Cardiac fibroblast (primary cell): ENCODE measurements at regions not wholly inside any gene's neighbourhood (a gene's known extent, or its start where the extent isn't known, plus 50 kb on each side); places are given as distances from the start of the nearest gene placed in this dataset.

Experiments used
- DNase-seq, 2 donors: peaks; one replicate each; pipeline versions ENCODE4 v3.0.0 to v3.0.0-alpha.2; 2010; ENCODE audit warnings: low read depth in 2 of 2
- H3K4me3 ChIP-seq, 2 donors: replicated peaks in 1 of 2; 1 replicate in 1 of 2; 2 replicates in 1 of 2; pipeline ENCODE4 v1.5.1; 2011; ENCODE audit warnings: low read depth in 2 of 2, low read length in 2 of 2, mild to moderate bottlenecking in 2 of 2, moderate library complexity in 1 of 2
- CTCF ChIP-seq: IDR thresholded peaks from one replicate; pipeline ENCODE4 v1.5.1; 2011; ENCODE audit warnings: low read depth, mild to moderate bottlenecking, low read length, inconsistent platforms

- TF ChIP-seq CTCF, result no peak
- DNase-seq, result no peak
Measured at GRCh38 chr5:2181149-2181548, 298.4 kb upstream of the IRX4 start.

GRCh38 chr5:2180456-2180855 lies 297.7 kb upstream of the IRX4 start:
- TF ChIP-seq CTCF, result no peak
- no peak for DNase-seq

More at GRCh38 chr5:2181149-2181548, 298.4 kb upstream of the IRX4 start:
- H3K4me3 ChIP-seq, result no peak overlapping the region

DNA sequence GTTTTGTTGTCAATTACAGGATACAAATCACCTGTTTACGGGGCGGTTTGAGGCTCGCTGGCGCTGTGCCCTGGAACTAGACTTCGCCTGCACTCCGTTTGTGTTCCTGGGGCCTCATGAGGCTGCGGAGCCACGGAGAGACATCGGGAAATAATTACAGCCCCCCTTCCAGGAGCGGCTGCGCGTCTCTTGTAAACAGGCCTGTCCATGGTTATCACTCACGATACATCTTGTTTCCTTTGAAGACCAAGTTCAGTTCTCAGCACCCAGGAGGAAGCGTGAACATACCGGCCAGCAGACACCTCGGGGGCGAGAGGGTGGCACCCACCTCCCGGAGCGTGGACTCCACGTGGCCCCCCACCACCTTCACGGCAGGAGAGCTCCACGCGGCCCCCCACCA lies 297.1 kb upstream of the IRX4 start:
- no peak for DNase-seq
- H3K4me3 ChIP-seq, result no peak overlapping the region
- no peak for TF ChIP-seq CTCF

More at GRCh38 chr5:2180456-2180855, 297.7 kb upstream of the IRX4 start:
- no peak overlapping the region for H3K4me3 ChIP-seq

GRCh38 chr5:2178528-2178927 lies 295.8 kb upstream of the IRX4 start:
- no peak overlapping the region for H3K4me3 ChIP-seq
- no peak for TF ChIP-seq CTCF
- DNase-seq, result no peak

DNA sequence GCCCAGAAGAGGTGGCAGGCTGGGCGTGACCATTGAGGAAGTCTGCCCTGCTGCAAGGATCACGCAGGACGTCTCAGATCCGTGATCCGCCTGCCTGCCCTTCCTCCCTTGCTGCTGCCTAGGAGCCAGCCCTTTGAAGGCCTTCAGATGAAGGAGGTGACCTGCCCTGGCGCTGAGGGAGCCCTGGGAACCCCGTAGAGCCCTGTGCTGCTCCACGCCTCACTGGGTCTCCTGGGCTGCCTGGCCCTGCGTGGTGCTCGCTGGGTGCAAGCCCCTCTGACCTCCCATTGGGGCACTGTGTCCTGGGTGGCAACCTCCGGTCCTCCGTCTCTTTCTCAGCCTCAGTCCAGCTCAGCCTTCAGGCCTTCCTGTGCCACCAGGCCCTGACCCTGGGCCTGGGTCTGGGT lies 295.3 kb upstream of the IRX4 start:
- no peak for DNase-seq
- TF ChIP-seq CTCF, result no peak
- no peak overlapping the region for H3K4me3 ChIP-seq

DNA sequence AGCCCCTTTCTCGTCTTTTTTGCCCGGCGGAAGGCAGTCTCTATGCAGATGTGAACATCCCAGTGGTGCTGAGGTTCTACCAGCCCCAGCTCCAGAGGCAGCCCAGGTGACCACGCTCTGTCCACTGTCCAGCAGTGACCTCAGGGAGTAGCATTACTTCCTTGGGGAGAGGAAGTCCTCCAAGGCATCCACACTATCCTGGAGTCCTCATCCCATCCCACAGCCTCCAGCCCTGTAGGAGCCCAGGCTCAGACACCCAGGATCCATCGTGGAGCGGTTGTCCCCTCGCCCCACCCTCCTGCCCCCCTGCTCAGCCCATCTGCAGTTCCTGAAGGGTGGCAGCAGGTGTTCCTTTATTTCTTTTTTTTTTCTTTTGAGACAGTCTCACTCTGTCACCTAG lies 294.5 kb upstream of the IRX4 start:
- no peak overlapping the region for H3K4me3 ChIP-seq
- no peak for DNase-seq
- no peak for TF ChIP-seq CTCF

- no peak overlapping the region for H3K4me3 ChIP-seq
- TF ChIP-seq CTCF, result no peak
- DNase-seq, result no peak
Measured at GRCh38 chr5:2176581-2176980, 293.9 kb upstream of the IRX4 start.
